Retinal pigment epithelial cell (primary cell): ENCODE measurements at regions not wholly inside any gene's neighbourhood (a gene's known extent, or its start where the extent isn't known, plus 50 kb on each side); places are given as distances from the start of the nearest gene placed in this dataset.

Source experiments
- DNase-seq: peaks from one replicate; pipeline ENCODE4 v3.0.0-alpha.2; 2010; ENCODE audit warnings: low read depth
- H3K4me3 ChIP-seq: 2 replicates; pipeline ENCODE4 v1.5.1; 2011; ENCODE audit warnings: mild to moderate bottlenecking, low read length, control low read depth, moderate library complexity
- TF ChIP-seq, protein P1 (sequence below): conservative IDR thresholded peaks from 2 replicates; pipeline ENCODE4 v1.5.1; 2011; ENCODE audit warnings: low read depth, low read length, control low read depth, inconsistent platforms

GRCh38 chr3:144660186-144660585 is 688.6 kb downstream of the DIPK2A start:
- TF ChIP-seq, protein P1, sequence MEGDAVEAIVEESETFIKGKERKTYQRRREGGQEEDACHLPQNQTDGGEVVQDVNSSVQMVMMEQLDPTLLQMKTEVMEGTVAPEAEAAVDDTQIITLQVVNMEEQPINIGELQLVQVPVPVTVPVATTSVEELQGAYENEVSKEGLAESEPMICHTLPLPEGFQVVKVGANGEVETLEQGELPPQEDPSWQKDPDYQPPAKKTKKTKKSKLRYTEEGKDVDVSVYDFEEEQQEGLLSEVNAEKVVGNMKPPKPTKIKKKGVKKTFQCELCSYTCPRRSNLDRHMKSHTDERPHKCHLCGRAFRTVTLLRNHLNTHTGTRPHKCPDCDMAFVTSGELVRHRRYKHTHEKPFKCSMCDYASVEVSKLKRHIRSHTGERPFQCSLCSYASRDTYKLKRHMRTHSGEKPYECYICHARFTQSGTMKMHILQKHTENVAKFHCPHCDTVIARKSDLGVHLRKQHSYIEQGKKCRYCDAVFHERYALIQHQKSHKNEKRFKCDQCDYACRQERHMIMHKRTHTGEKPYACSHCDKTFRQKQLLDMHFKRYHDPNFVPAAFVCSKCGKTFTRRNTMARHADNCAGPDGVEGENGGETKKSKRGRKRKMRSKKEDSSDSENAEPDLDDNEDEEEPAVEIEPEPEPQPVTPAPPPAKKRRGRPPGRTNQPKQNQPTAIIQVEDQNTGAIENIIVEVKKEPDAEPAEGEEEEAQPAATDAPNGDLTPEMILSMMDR, result no peak
- no peak overlapping the region for H3K4me3 ChIP-seq
- DNase-seq, result no peak

GRCh38 chr3:144662729-144663128 is 691.1 kb downstream of the DIPK2A start:
- TF ChIP-seq, protein P1, result no peak
- DNase-seq, result no peak

GRCh38 chr3:144663456-144664436 is 692.1 kb downstream of the DIPK2A start:
- no peak overlapping the region for H3K4me3 ChIP-seq
- DNase-seq, result no peak
- TF ChIP-seq, protein P1, result no peak

More at GRCh38 chr3:144662729-144663128, 691.1 kb downstream of the DIPK2A start:
- H3K4me3 ChIP-seq, result no peak overlapping the region

DNA sequence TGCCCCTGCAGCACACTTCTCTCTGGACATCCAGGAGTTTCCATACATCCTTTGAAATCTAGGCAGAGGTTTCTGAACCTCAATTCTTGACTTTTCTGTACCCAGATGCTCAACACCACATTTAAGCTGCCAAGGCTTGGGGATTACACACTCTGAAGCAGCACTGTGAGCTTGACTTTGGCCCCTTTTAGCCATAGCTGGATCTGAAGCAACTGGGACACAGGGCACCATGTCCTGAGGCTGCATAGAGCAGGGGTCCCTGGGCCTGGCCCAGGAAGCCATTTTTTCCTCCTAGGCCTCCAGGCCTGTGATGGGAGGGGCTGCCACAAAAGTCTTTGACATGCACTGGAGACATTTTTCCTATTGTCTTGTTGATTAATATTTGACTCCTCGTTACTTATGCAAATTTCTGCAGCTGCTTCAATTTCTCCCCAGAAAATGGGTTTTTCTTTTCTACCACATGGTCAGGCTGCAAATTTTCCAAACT is 694.0 kb downstream of the DIPK2A start:
- TF ChIP-seq, protein P1, result no peak
- DNase-seq, result no peak

GRCh38 chr3:144670571-144670970 is 698.9 kb downstream of the DIPK2A start:
- DNase-seq, result no peak
- no peak overlapping the region for H3K4me3 ChIP-seq
- TF ChIP-seq, protein P1, result no peak

More for the DNA sequence above, 694.0 kb downstream of the DIPK2A start:
- no peak overlapping the region for H3K4me3 ChIP-seq

- TF ChIP-seq, protein P1, result no peak
- no peak overlapping the region for H3K4me3 ChIP-seq
- no peak for DNase-seq
These were observed 705.5 kb downstream of the DIPK2A start for GRCh38 chr3:144677103-144677502.
